ENCODE measurements at regions not wholly inside any gene's neighbourhood (a gene's known extent, or its start where the extent isn't known, plus 50 kb on each side); places are given as distances from the start of the nearest gene placed in this dataset.

DNA sequence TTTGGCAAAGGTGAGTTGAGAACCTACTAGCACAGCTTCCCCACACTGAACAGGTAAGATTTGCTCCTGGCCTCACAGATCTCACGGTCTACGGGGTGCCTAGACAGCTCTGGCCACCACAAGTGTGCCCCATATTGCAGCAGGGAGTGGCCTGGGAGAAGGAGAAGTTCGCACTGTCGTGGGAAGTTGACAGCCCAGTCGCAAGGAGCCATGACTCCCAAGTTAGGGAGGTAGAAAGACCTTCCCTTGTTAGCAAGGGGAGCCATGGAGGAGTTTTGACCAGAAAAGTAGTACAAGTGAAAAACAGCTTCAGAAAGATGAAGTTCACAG is 316.3 kb downstream of the BCL11B start:
- ChIA-PET CTCF (interaction anchor here (0.8 kb wide), 1 partner anchor 233 kb away, joined by 3 read pairs; no protein-coding TSS in a partner anchor), POLR2A (no interaction called here)
- H3K4me3 Mint-ChIP-seq = no peak overlapping the region
- H3K27me3 Mint-ChIP-seq (ENCODE audit: low read depth) = no peaks in the 10 kb centered on the region
- DNase-seq (ENCODE audit: low spot score) (no peak), ATAC-seq (no peak)
- TF ChIP-seq, protein P1, sequence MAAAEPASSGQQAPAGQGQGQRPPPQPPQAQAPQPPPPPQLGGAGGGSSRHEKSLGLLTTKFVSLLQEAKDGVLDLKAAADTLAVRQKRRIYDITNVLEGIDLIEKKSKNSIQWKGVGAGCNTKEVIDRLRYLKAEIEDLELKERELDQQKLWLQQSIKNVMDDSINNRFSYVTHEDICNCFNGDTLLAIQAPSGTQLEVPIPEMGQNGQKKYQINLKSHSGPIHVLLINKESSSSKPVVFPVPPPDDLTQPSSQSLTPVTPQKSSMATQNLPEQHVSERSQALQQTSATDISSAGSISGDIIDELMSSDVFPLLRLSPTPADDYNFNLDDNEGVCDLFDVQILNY (CRISPR knock-in tag; IDR thresholded peaks at IDR 0.05) = no peak
- TF ChIP-seq, protein P2, sequence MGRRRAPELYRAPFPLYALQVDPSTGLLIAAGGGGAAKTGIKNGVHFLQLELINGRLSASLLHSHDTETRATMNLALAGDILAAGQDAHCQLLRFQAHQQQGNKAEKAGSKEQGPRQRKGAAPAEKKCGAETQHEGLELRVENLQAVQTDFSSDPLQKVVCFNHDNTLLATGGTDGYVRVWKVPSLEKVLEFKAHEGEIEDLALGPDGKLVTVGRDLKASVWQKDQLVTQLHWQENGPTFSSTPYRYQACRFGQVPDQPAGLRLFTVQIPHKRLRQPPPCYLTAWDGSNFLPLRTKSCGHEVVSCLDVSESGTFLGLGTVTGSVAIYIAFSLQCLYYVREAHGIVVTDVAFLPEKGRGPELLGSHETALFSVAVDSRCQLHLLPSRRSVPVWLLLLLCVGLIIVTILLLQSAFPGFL (CRISPR knock-in tag; IDR thresholded peaks at IDR 0.05; ENCODE audit: borderline replicate concordance) = no peak
- TF ChIP-seq, protein P3, sequence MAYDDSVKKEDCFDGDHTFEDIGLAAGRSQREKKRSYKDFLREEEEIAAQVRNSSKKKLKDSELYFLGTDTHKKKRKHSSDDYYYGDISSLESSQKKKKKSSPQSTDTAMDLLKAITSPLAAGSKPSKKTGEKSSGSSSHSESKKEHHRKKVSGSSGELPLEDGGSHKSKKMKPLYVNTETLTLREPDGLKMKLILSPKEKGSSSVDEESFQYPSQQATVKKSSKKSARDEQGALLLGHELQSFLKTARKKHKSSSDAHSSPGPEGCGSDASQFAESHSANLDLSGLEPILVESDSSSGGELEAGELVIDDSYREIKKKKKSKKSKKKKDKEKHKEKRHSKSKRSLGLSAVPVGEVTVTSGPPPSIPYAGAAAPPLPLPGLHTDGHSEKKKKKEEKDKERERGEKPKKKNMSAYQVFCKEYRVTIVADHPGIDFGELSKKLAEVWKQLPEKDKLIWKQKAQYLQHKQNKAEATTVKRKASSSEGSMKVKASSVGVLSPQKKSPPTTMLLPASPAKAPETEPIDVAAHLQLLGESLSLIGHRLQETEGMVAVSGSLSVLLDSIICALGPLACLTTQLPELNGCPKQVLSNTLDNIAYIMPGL (CRISPR knock-in tag; IDR thresholded peaks at IDR 0.05) = no peak
- TF ChIP-seq, protein P4, sequence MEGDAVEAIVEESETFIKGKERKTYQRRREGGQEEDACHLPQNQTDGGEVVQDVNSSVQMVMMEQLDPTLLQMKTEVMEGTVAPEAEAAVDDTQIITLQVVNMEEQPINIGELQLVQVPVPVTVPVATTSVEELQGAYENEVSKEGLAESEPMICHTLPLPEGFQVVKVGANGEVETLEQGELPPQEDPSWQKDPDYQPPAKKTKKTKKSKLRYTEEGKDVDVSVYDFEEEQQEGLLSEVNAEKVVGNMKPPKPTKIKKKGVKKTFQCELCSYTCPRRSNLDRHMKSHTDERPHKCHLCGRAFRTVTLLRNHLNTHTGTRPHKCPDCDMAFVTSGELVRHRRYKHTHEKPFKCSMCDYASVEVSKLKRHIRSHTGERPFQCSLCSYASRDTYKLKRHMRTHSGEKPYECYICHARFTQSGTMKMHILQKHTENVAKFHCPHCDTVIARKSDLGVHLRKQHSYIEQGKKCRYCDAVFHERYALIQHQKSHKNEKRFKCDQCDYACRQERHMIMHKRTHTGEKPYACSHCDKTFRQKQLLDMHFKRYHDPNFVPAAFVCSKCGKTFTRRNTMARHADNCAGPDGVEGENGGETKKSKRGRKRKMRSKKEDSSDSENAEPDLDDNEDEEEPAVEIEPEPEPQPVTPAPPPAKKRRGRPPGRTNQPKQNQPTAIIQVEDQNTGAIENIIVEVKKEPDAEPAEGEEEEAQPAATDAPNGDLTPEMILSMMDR (IDR thresholded peaks at IDR 0.05) = no peak
- no peak for TF ChIP-seq TEAD4 (CRISPR knock-in tag; IDR thresholded peaks at IDR 0.05)
- no peak for TF ChIP-seq IRF2 (CRISPR knock-in tag; IDR thresholded peaks at IDR 0.05; ENCODE audit: borderline replicate concordance, low read depth)
- TF ChIP-seq NFATC4 (CRISPR knock-in tag; IDR thresholded peaks at IDR 0.05) = no peak
- TF ChIP-seq, protein P5, sequence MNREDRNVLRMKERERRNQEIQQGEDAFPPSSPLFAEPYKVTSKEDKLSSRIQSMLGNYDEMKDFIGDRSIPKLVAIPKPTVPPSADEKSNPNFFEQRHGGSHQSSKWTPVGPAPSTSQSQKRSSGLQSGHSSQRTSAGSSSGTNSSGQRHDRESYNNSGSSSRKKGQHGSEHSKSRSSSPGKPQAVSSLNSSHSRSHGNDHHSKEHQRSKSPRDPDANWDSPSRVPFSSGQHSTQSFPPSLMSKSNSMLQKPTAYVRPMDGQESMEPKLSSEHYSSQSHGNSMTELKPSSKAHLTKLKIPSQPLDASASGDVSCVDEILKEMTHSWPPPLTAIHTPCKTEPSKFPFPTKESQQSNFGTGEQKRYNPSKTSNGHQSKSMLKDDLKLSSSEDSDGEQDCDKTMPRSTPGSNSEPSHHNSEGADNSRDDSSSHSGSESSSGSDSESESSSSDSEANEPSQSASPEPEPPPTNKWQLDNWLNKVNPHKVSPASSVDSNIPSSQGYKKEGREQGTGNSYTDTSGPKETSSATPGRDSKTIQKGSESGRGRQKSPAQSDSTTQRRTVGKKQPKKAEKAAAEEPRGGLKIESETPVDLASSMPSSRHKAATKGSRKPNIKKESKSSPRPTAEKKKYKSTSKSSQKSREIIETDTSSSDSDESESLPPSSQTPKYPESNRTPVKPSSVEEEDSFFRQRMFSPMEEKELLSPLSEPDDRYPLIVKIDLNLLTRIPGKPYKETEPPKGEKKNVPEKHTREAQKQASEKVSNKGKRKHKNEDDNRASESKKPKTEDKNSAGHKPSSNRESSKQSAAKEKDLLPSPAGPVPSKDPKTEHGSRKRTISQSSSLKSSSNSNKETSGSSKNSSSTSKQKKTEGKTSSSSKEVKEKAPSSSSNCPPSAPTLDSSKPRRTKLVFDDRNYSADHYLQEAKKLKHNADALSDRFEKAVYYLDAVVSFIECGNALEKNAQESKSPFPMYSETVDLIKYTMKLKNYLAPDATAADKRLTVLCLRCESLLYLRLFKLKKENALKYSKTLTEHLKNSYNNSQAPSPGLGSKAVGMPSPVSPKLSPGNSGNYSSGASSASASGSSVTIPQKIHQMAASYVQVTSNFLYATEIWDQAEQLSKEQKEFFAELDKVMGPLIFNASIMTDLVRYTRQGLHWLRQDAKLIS (CRISPR knock-in tag; IDR thresholded peaks at IDR 0.05; ENCODE audit: borderline replicate concordance) = no peak
- no peak for TF ChIP-seq ZNF396 (CRISPR knock-in tag; IDR thresholded peaks at IDR 0.05; ENCODE audit: borderline replicate concordance)
- no peak for TF ChIP-seq ZNF138 (CRISPR knock-in tag; conservative IDR thresholded peaks at IDR 0.05)
- H3K27ac Mint-ChIP-seq = no peak overlapping the region
- peaks cover 4% of the 10 kb centered on the region for H3K9me3 Mint-ChIP-seq
- H3K4me1 Mint-ChIP-seq = peaks cover 11% of the 10 kb centered on the region
- no peaks in the 10 kb centered on the region for H3K36me3 Mint-ChIP-seq

DNA sequence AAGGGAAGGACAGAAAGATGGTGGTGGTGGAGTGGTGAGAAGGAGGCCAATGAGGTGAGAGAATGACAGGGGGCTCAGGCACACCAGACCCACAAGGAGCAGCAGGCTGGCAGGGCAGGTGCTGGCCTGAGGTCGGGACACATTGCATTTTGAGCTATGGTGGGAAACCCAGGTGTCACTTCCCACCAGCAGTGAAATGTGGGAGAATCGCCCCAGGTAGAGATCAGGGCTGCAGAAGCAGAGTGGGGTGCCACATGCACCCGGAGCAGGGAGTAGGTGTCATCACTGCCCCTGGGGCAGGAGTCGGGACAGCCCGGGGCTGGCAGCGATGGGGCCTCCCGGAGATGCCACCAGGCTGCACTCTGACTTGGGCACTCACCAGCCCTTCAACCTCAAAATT is 315.8 kb downstream of the BCL11B start:
- Mint-ChIP-seq H3K4me1 (peaks cover 11% of the 10 kb centered on the region), H3K9me3 (peaks cover 4% of the 10 kb centered on the region), H3K27ac (no peak overlapping the region), H3K4me3 (no peak overlapping the region), H3K36me3 (no peaks in the 10 kb centered on the region), H3K27me3 (ENCODE audit: low read depth) (no peaks in the 10 kb centered on the region)
- POLR2A ChIA-PET = no interaction called here
- DNase-seq (ENCODE audit: low spot score) = no peak
- CTCF ChIA-PET = interaction anchor here (0.8 kb wide), 1 partner anchor 232 kb away, joined by 3 read pairs; no protein-coding TSS in a partner anchor
- no peak for ATAC-seq
- TF ChIP-seq ZNF416 (CRISPR knock-in tag; IDR thresholded peaks at IDR 0.05) = no peak
- TF ChIP-seq, protein P6, sequence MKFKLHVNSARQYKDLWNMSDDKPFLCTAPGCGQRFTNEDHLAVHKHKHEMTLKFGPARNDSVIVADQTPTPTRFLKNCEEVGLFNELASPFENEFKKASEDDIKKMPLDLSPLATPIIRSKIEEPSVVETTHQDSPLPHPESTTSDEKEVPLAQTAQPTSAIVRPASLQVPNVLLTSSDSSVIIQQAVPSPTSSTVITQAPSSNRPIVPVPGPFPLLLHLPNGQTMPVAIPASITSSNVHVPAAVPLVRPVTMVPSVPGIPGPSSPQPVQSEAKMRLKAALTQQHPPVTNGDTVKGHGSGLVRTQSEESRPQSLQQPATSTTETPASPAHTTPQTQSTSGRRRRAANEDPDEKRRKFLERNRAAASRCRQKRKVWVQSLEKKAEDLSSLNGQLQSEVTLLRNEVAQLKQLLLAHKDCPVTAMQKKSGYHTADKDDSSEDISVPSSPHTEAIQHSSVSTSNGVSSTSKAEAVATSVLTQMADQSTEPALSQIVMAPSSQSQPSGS (CRISPR knock-in tag; IDR thresholded peaks at IDR 0.05; ENCODE audit: borderline replicate concordance, low read depth) = no peak
- TF ChIP-seq, protein P7, sequence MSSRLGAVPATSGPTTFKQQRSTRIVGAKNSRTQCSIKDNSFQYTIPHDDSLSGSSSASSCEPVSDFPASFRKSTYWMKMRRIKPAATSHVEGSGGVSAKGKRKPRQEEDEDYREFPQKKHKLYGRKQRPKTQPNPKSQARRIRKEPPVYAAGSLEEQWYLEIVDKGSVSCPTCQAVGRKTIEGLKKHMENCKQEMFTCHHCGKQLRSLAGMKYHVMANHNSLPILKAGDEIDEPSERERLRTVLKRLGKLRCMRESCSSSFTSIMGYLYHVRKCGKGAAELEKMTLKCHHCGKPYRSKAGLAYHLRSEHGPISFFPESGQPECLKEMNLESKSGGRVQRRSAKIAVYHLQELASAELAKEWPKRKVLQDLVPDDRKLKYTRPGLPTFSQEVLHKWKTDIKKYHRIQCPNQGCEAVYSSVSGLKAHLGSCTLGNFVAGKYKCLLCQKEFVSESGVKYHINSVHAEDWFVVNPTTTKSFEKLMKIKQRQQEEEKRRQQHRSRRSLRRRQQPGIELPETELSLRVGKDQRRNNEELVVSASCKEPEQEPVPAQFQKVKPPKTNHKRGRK (CRISPR knock-in tag; IDR thresholded peaks at IDR 0.05; ENCODE audit: borderline replicate concordance) = no peak
- TF ChIP-seq PRRX2 (CRISPR knock-in tag; IDR thresholded peaks at IDR 0.05) = no peak
- no peak for TF ChIP-seq TCF7 (CRISPR knock-in tag; IDR thresholded peaks at IDR 0.05; ENCODE audit: low read depth)
- TF ChIP-seq OVOL2 (CRISPR knock-in tag; IDR thresholded peaks at IDR 0.05; ENCODE audit: borderline replicate concordance) = no peak

Measured in WTC11 (cell line).